H1 (cell line): ENCODE measurements at regions not wholly inside any gene's neighbourhood (a gene's known extent, or its start where the extent isn't known, plus 50 kb on each side); places are given as distances from the start of the nearest gene placed in this dataset.

Source experiments
- CBX8 ChIP-seq: fragments of 300-800, 300-1000 bp; sonication (generic); IDR thresholded peaks from 2 replicates; pipeline ENCODE4 v1.7.1; 2016; ENCODE audit warnings: low read depth, low read length, borderline replicate concordance
- POU5F1 ChIP-seq: IDR thresholded peaks from 2 replicates; pipeline ENCODE4 v1.6.1; 2011; ENCODE audit warnings: low read depth, mild to moderate bottlenecking, low read length, moderate library complexity

DNA sequence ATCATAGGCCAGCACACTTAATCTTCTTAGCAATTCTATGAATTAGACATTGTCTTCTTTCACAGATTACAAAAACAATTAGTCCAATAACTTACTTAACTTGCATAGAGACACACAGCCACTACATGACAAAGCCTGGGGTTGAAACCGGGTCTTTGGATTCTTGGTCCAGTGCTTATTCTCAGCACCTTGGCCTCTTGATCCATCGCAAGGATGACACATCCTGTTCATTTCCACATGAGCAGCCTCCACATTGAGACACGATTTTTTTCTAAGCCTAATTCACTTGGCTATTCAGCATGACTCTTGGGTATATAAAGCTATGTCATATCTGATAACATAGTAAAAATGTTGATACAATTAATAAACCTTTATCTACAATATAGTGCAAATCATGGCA is 221.0 kb upstream of the FOXD3 start (continued):
- TF ChIP-seq POU5F1 (no peak), CBX8 (no peak)
